CD4-positive, alpha-beta memory T cell (primary cell): ENCODE measurements at regions not wholly inside any gene's neighbourhood (a gene's known extent, or its start where the extent isn't known, plus 50 kb on each side); places are given as distances from the start of the nearest gene placed in this dataset.

ENCODE experiments used
- CTCF ChIA-PET: fragments of 350-600 bp; sonication (Branson Sonifier 250); formaldehyde crosslinking; loops from one replicate; lab custom pipeline; 2021; ENCODE audit warnings: inconsistent platforms; ENCODE audit not compliant: partially characterized antibody; lab: Charles Lee
- POLR2A ChIA-PET: fragments of 350-600 bp; sonication (Branson Sonifier 250); formaldehyde crosslinking; loops from one replicate; lab custom pipeline; 2021; ENCODE audit not compliant: partially characterized antibody; lab: Charles Lee
- DNase-seq, 5 donors: peaks; one replicate each; pipeline versions ENCODE4 v3.0.0 to v3.0.0-alpha.2; 2020 to 2022; ENCODE audit warnings: mixed read lengths in 1 of 5
- H3K27ac ChIP-seq: one replicate; pipeline ENCODE4 v1.7.0; 2013; ENCODE audit warnings: low read depth, low read length
- H3K27me3 ChIP-seq: 2 replicates; pipeline ENCODE4 v1.7.0; 2013; ENCODE audit warnings: mild to moderate bottlenecking, low read length, moderate library complexity; ENCODE audit not compliant: insufficient read depth
- H3K36me3 ChIP-seq: 2 replicates; pipeline ENCODE4 v1.7.0; 2013; ENCODE audit warnings: mild to moderate bottlenecking, low read length, moderate library complexity; ENCODE audit not compliant: insufficient read depth
- H3K4me1 ChIP-seq: 2 replicates; pipeline ENCODE4 v1.7.0; 2013; ENCODE audit warnings: mild to moderate bottlenecking, low read length, moderate library complexity; ENCODE audit not compliant: insufficient read depth
- H3K4me3 ChIP-seq, 2 donors: one replicate each; pipeline ENCODE4 v1.7.0; 2013; ENCODE audit warnings: low read length in 2 of 2, mild to moderate bottlenecking in 1 of 2
- H3K9me3 ChIP-seq, 2 donors: one replicate each; pipeline ENCODE4 v1.7.0; 2013; ENCODE audit warnings: low read length in 2 of 2, control low read depth in 1 of 2; ENCODE audit not compliant: control insufficient read depth in 1 of 2
- H3K27ac Mint-ChIP-seq, 7 donors: one replicate each; pipeline ENCODE4 v1.8.0; 2020 to 2021; ENCODE audit warnings: mixed read lengths in 7 of 7, mild to moderate bottlenecking in 6 of 7, inconsistent platforms in 3 of 7, moderate library complexity in 3 of 7
- H3K27me3 Mint-ChIP-seq, 2 donors: one replicate each; pipeline ENCODE4 v1.8.0; 2020 to 2021; ENCODE audit warnings: mixed read lengths in 2 of 2
- H3K36me3 Mint-ChIP-seq, 2 donors: one replicate each; pipeline ENCODE4 v1.8.0; 2020 to 2021; ENCODE audit warnings: mixed read lengths in 2 of 2, inconsistent platforms in 1 of 2, mild to moderate bottlenecking in 1 of 2
- H3K4me1 Mint-ChIP-seq, 4 donors: one replicate each; pipeline ENCODE4 v1.8.0; 2020 to 2021; ENCODE audit warnings: mixed read lengths in 4 of 4, mild to moderate bottlenecking in 1 of 4
- H3K4me3 Mint-ChIP-seq, 8 donors: one replicate each; pipeline ENCODE4 v1.8.0; 2020 to 2021; ENCODE audit warnings: mixed read lengths in 8 of 8, mild to moderate bottlenecking in 7 of 8, moderate library complexity in 6 of 8, inconsistent platforms in 3 of 8
- H3K9me3 Mint-ChIP-seq, 8 donors: one replicate each; pipeline ENCODE4 v1.8.0; 2020 to 2021; ENCODE audit warnings: mixed read lengths in 8 of 8, mild to moderate bottlenecking in 5 of 8, inconsistent platforms in 3 of 8, moderate library complexity in 1 of 8
- intact Hi-C: fragments of 100-400 bp; cut with micrococcal nuclease; formaldehyde crosslinking; loops from one replicate; pipeline ENCODE4 v1.15.1; 2023

GRCh38 chr2:157959249-157959648 lies 83.1 kb upstream of the ACVR1 start:
- Mint-ChIP-seq H3K4me1 (no peaks in the 10 kb centered on the region), H3K36me3 (peaks cover 9 to 18% of the 10 kb centered on the region in 2 donors), H3K27ac (no peak overlapping the region), H3K4me3 (no peak overlapping the region), H3K9me3 (peaks cover 0 to 56% (median 39%) of the 10 kb centered on the region in 8 donors), H3K27me3 (no peaks in the 10 kb centered on the region)
- no peak overlapping the region for H3K27ac ChIP-seq
- intact Hi-C loops: no loop called here
- no peak for DNase-seq
- H3K4me3 ChIP-seq: no peak overlapping the region
- H3K27me3 ChIP-seq: no peaks in the 10 kb centered on the region
- H3K4me1 ChIP-seq: no peaks in the 10 kb centered on the region
- no peaks in the 10 kb centered on the region for H3K36me3 ChIP-seq
- POLR2A ChIA-PET: no interaction called here
- H3K9me3 ChIP-seq: peaks cover 0 to 8% of the 10 kb centered on the region in 2 donors
- CTCF ChIA-PET: no interaction called here

- CTCF ChIA-PET: no interaction called here
- no peaks in the 10 kb centered on the region for H3K27me3 ChIP-seq
- H3K27ac ChIP-seq: no peak overlapping the region
- intact Hi-C loops: no loop called here
- no peaks in the 10 kb centered on the region for H3K4me1 Mint-ChIP-seq
- DNase-seq: no peak
- no peaks in the 10 kb centered on the region for H3K27me3 Mint-ChIP-seq
- no peak overlapping the region for H3K27ac Mint-ChIP-seq
- POLR2A ChIA-PET: no interaction called here
- H3K36me3 ChIP-seq: no peaks in the 10 kb centered on the region
- H3K36me3 Mint-ChIP-seq: peaks cover 9 to 18% of the 10 kb centered on the region in 2 donors
- H3K4me1 ChIP-seq: no peaks in the 10 kb centered on the region
- no peak overlapping the region for H3K4me3 ChIP-seq
- peaks cover 0 to 58% (median 39%) of the 10 kb centered on the region in 8 donors for H3K9me3 Mint-ChIP-seq
- no peak overlapping the region for H3K4me3 Mint-ChIP-seq
- peaks cover 0 to 8% of the 10 kb centered on the region in 2 donors for H3K9me3 ChIP-seq
These were observed 81.5 kb upstream of the ACVR1 start for GRCh38 chr2:157957596-157957995.

DNA sequence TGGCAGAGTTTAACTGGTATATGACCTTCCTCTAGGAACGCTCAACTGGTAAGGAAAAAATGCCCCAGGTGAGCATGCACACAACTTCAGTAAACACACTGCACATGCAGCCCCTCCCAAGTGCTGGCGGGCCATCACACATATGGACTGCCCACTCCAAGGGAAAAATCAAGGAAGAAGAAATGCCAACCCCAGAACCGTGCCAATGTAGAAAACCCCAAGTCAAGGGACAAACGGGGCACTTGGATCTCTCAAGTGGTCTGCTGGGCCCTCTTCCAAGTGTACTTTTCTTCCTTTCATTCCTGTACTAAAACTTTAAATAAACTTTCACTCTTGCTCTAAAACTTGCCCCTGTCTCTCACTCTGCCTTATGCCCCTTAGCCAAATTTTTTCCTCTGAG lies 76.4 kb upstream of the ACVR1 start:
- DNase-seq: no peak
- Mint-ChIP-seq H3K4me1 (peaks cover 0 to 5% (median 4%) of the 10 kb centered on the region in 4 donors), H3K9me3 (peaks cover 0 to 30% (median 18%) of the 10 kb centered on the region in 8 donors), H3K27me3 (peaks cover 0 to 3% of the 10 kb centered on the region in 2 donors), H3K36me3 (peaks cover 0 to 2% of the 10 kb centered on the region in 2 donors), H3K27ac (no peak overlapping the region), H3K4me3 (no peak overlapping the region)
- ChIA-PET POLR2A (interaction anchor here (0.7 kb wide), 1 partner anchor 71 kb away, joined by 3 read pairs; no protein-coding TSS in a partner anchor), CTCF (no interaction called here)
- Histone ChIP-seq H3K4me1 (no peaks in the 10 kb centered on the region), H3K27ac (no peak overlapping the region), H3K9me3 (peaks cover 0 to 5% of the 10 kb centered on the region in 2 donors), H3K36me3 (no peaks in the 10 kb centered on the region), H3K27me3 (no peaks in the 10 kb centered on the region), H3K4me3 (no peak overlapping the region)
- intact Hi-C loops: no loop called here

GRCh38 chr2:157948856-157949255 lies 72.7 kb upstream of the ACVR1 start:
- no peak overlapping the region for H3K4me3 Mint-ChIP-seq
- H3K9me3 Mint-ChIP-seq: peaks cover 0 to 3% (median 0%) of the 10 kb centered on the region in 8 donors
- peaks cover 0 to 3% of the 10 kb centered on the region in 2 donors for H3K27me3 Mint-ChIP-seq
- no peak overlapping the region for H3K27ac Mint-ChIP-seq
- no peaks in the 10 kb centered on the region for H3K4me1 ChIP-seq
- H3K36me3 ChIP-seq: no peaks in the 10 kb centered on the region
- CTCF ChIA-PET: interaction anchor here (1.2 kb wide), 1 partner anchor 13 kb away, joined by 3 read pairs; no protein-coding TSS in a partner anchor
- no peak for DNase-seq
- no peaks in the 10 kb centered on the region for H3K27me3 ChIP-seq
- H3K4me3 ChIP-seq: no peak overlapping the region
- intact Hi-C loops: no loop called here
- no peaks in the 10 kb centered on the region for H3K9me3 ChIP-seq
- peaks cover 0 to 5% (median 4%) of the 10 kb centered on the region in 4 donors for H3K4me1 Mint-ChIP-seq
- no peak overlapping the region for H3K27ac ChIP-seq
- POLR2A ChIA-PET: no interaction called here
- H3K36me3 Mint-ChIP-seq: no peaks in the 10 kb centered on the region

DNA sequence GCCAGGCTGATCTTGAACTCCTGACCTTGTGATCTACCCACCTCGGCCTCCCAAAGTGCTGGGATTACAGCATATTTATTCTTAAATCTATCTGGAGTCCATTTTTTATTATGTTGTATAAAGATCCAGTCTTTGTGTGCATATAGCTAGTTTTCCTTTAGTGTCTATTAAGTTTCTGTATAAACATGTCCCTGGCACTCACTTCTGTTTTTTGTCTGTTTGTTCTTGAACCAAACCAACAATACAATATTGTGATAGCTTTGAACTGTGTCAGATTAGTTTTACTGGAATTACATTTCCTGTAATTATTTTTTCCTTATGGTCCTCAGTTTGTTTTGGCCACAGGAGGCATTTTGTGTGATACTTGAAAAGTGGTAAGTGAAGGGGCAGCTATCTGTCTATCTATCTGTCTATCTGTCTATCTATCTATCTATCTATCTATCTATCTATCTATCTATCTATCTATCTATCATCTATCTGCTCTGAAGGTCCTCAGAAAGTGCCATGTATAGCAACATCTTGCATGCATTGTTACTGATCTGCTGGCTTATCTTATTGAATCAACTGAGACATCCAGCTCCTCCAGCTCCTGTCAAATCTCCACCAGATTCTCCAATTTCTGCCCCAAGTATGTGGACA lies 70.9 kb upstream of the ACVR1 start:
- ChIA-PET CTCF (interaction anchor here (1.5 kb wide), 1 partner anchor 9 kb away, joined by 4 read pairs; no protein-coding TSS in a partner anchor), POLR2A (no interaction called here)
- intact Hi-C loops: no loop called here
- H3K27me3 Mint-ChIP-seq: peaks cover 0 to 3% of the 10 kb centered on the region in 2 donors
- H3K9me3 ChIP-seq: no peaks in the 10 kb centered on the region
- no peak overlapping the region for H3K4me3 Mint-ChIP-seq
- no peaks in the 10 kb centered on the region for H3K4me1 ChIP-seq
- DNase-seq: no peak
- H3K27me3 ChIP-seq: no peaks in the 10 kb centered on the region
- no peak overlapping the region for H3K27ac ChIP-seq
- peaks cover 0 to 5% (median 4%) of the 10 kb centered on the region in 4 donors for H3K4me1 Mint-ChIP-seq
- no peaks in the 10 kb centered on the region for H3K36me3 Mint-ChIP-seq
- no peaks in the 10 kb centered on the region for H3K36me3 ChIP-seq
- no peak overlapping the region for H3K27ac Mint-ChIP-seq
- H3K4me3 ChIP-seq: no peak overlapping the region
- H3K9me3 Mint-ChIP-seq: peaks cover 0 to 3% (median 0%) of the 10 kb centered on the region in 8 donors

DNA sequence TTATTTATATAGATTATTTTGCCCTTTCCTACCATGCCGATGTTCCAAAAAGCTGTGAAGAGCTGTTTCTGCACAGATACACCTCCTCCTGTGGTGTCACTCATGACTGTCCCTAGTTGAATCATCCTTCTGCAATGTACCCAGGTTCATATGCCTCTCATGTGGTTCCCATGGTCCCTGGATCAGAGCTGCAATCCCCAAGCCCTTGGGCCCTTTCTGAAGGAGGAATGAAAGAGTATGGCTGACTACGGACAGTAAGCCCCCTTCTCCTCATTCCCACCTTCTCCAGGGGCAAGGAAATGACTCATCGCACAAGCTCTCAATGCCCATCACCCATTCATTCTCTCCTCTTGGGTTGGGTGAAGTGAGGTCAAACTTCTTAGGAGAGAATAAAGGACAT lies 63.9 kb upstream of the ACVR1 start:
- Histone ChIP-seq H3K36me3 (no peaks in the 10 kb centered on the region), H3K27ac (no peak overlapping the region), H3K4me3 (no peak overlapping the region), H3K9me3 (no peaks in the 10 kb centered on the region), H3K4me1 (peaks cover 3% of the 10 kb centered on the region), H3K27me3 (no peaks in the 10 kb centered on the region)
- no peak overlapping the region for H3K4me3 Mint-ChIP-seq
- H3K4me1 Mint-ChIP-seq: peaks cover 8 to 13% (median 11%) of the 10 kb centered on the region in 4 donors
- H3K27me3 Mint-ChIP-seq: no peaks in the 10 kb centered on the region
- DNase-seq: no peak
- H3K27ac Mint-ChIP-seq: no peak overlapping the region
- POLR2A ChIA-PET: interaction anchor here (0.6 kb wide), 1 partner anchor 64 kb away, joined by 3 read pairs; the partner anchor contains the start of gene ACVR1
- H3K36me3 Mint-ChIP-seq: no peaks in the 10 kb centered on the region
- peaks cover 0 to 2% (median 0%) of the 10 kb centered on the region in 8 donors for H3K9me3 Mint-ChIP-seq
- CTCF ChIA-PET: no interaction called here
- intact Hi-C loops: no loop called here

- no peak for DNase-seq
- Histone ChIP-seq H3K36me3 (no peaks in the 10 kb centered on the region), H3K27ac (no peak overlapping the region), H3K4me3 (no peak overlapping the region), H3K27me3 (no peaks in the 10 kb centered on the region), H3K9me3 (no peaks in the 10 kb centered on the region), H3K4me1 (peaks cover 3% of the 10 kb centered on the region)
- Mint-ChIP-seq H3K4me1 (peaks cover 8 to 13% (median 11%) of the 10 kb centered on the region in 4 donors), H3K4me3 (no peak overlapping the region), H3K27ac (no peak overlapping the region), H3K27me3 (peaks cover 0 to 2% of the 10 kb centered on the region in 2 donors), H3K9me3 (no peaks in the 10 kb centered on the region), H3K36me3 (no peaks in the 10 kb centered on the region)
- ChIA-PET CTCF (interaction anchor here (1.4 kb wide), 1 partner anchor 9 kb away, joined by 4 read pairs; no protein-coding TSS in a partner anchor), POLR2A (no interaction called here)
- intact Hi-C loops: no loop called here
These were observed 62.4 kb upstream of the ACVR1 start for GRCh38 chr2:157938556-157938955.
